HUES64 (cell line): ENCODE measurements at regions not wholly inside any gene's neighbourhood (a gene's known extent, or its start where the extent isn't known, plus 50 kb on each side); places are given as distances from the start of the nearest gene placed in this dataset.
"Not testable (repeated sequence)": the region's sequence is repeated elsewhere in the genome, so short reads cannot be mapped to it uniquely, and the experiment has no call there.

Source experiments
- H3K27ac ChIP-seq: 2 replicates; pipeline ENCODE4 v1.7.0; 2013; ENCODE audit warnings: low read depth, low read length, inconsistent platforms
- H3K27me3 ChIP-seq: 2 replicates; pipeline ENCODE4 v1.6.1; 2013; ENCODE audit warnings: mild to moderate bottlenecking, low read length; ENCODE audit not compliant: insufficient read depth
- H3K36me3 ChIP-seq: 2 replicates; pipeline ENCODE4 v1.6.1; 2013; ENCODE audit warnings: mild to moderate bottlenecking, low read length; ENCODE audit not compliant: insufficient read depth
- H3K4me1 ChIP-seq: 2 replicates; pipeline ENCODE4 v1.6.1; 2013; ENCODE audit warnings: mild to moderate bottlenecking, low read length, moderate library complexity; ENCODE audit not compliant: insufficient read depth
- H3K4me3 ChIP-seq: 2 replicates; pipeline ENCODE4 v1.5.1; 2013; ENCODE audit warnings: mild to moderate bottlenecking, low read length, moderate library complexity
- H3K9ac ChIP-seq: 2 replicates; pipeline ENCODE4 v1.6.1; 2013; ENCODE audit warnings: mild to moderate bottlenecking, low read depth, low read length
- H3K9me3 ChIP-seq: 2 replicates; pipeline ENCODE4 v1.6.1; 2013; ENCODE audit warnings: low read depth, low read length; ENCODE audit not compliant: insufficient read depth
- WGBS: fragments of 150-250, 120-280 bp; methylation state at CpG from one replicate; pipeline ENCODE4 v1.1.7; 2013; ENCODE audit warnings: missing lambda C conversion rate; 5-methylcytosine and 5-hydroxymethylcytosine counted together

DNA sequence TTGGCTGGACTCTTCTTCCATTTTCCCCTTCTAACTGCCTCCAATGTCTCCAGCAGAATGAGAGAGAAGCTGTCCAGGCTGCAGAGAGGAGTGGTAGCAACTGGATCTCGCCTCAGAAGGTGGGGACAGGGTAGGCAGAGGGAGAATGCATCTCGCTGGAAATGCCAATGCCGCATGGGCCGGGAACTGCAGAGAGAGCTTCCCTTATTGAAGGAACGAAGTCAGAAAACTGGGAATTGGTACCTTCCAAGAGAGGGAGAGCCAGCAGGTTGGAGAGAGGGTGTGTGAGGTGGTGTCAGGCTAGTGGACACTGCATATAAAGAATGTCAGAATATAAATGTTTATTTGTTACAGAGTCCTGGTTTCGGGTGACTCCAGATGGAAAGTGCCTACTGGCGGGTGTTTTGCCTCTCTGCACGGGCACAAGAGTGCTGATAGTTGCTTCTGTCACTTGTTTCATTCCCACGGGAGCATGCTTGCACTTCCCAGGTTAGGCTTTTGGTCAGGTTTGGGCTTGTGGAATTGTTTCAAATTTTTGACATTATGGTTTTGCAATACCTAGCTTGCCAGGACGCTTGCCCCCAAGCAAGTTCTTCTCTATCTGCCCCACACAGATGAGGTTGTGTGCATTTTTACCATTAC is 156.8 kb upstream of the STS start:
- WGBS = 86% methylated on average over 10 of the region's 10 CpGs
- H3K9ac ChIP-seq = no peak overlapping the region
- 0 out of 2 replicates have a peak, but pooled peaks cover 5% of the 10 kb centered on the region for H3K4me1 ChIP-seq
- H3K4me3 ChIP-seq = no peak overlapping the region
- H3K27me3 ChIP-seq = no peaks in the 10 kb centered on the region
- 0 out of 2 replicates have a peak, but pooled peaks cover 4% of the 10 kb centered on the region for H3K9me3 ChIP-seq
- H3K27ac ChIP-seq = no peak overlapping the region
- H3K36me3 ChIP-seq = no peaks in the 10 kb centered on the region

DNA sequence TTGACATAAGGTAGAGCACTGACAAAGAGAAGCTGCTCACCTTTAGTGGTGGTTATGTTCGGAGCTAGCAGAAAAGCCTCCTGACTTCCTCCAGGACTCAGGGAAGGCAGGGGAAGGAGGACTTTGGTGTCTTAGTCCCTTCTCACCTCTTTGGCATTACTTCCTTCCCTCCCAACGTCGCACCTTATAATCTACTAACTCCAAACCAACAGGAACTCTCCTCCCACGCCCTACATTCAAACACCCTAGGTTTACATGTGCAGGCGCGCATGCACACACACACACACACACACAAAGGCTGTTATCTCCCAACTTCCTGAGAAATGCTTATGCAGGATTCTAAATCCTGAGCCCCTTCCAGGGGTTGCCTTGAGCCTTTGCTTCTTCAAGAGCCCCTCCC is 157.7 kb upstream of the STS start:
- H3K4me3 ChIP-seq = no peak overlapping the region
- 0 out of 2 replicates have a peak, but pooled peaks cover 5% of the 10 kb centered on the region for H3K4me1 ChIP-seq
- no peaks in the 10 kb centered on the region for H3K36me3 ChIP-seq
- no peak overlapping the region for H3K27ac ChIP-seq
- H3K9ac ChIP-seq = no peak overlapping the region
- H3K27me3 ChIP-seq = no peaks in the 10 kb centered on the region
- WGBS = 91% methylated on average over 6 of the region's 6 CpGs
- H3K9me3 ChIP-seq = 0 out of 2 replicates have a peak, but pooled peaks cover 4% of the 10 kb centered on the region

DNA sequence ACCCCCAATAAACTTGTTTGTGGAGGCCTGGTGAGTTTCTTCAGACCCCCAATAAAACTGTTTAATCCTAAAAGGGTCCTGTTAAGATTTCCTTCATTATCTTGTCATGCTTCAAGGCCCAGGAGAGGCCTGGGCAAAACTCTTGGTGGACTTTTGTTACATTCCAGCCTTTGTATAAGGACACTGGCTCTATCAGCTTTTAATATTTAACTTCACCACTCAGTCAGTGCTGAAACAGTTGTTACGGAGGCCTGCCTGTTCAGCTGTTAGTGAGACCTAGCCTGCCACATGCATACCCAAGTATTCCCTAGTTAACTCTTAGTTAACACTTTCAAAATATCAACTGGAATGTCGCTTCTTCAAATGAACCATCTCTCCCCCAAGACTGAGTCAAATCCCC is 158.8 kb upstream of the STS start:
- not testable (repeated sequence) for H3K4me1 ChIP-seq, H3K9me3 ChIP-seq, H3K27me3 ChIP-seq, H3K9ac ChIP-seq, H3K4me3 ChIP-seq, H3K36me3 ChIP-seq, H3K27ac ChIP-seq
- WGBS = 91% methylated on average over 2 of the region's 2 CpGs

DNA sequence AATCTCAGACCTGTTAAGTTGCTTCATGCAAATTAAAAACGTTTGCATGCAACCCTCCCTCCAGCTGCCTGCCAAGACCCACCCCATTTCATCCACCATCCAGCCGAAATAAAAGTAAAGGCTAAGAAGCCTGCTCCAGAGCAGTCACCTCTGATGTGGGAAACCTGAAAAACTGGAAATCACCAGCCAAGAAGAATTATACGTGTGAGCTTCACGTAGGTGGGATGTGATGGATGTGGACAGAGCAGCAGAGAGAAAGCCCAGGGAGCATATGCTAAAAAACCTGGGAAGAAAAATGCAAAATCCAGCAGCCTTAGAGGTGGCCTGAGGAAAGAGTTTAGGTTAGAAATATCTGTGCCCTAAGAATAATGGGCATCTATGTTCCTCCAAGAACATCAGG is 160.6 kb upstream of the STS start:
- no peaks in the 10 kb centered on the region for H3K27me3 ChIP-seq
- H3K4me3 ChIP-seq = no peak overlapping the region
- H3K9ac ChIP-seq = no peak overlapping the region
- H3K4me1 ChIP-seq = 0 out of 2 replicates have a peak, but pooled peaks cover 5% of the 10 kb centered on the region
- H3K27ac ChIP-seq = no peak overlapping the region
- WGBS = 61% methylated on average over 4 of the region's 4 CpGs
- H3K36me3 ChIP-seq = no peaks in the 10 kb centered on the region
- no peaks in the 10 kb centered on the region for H3K9me3 ChIP-seq

DNA sequence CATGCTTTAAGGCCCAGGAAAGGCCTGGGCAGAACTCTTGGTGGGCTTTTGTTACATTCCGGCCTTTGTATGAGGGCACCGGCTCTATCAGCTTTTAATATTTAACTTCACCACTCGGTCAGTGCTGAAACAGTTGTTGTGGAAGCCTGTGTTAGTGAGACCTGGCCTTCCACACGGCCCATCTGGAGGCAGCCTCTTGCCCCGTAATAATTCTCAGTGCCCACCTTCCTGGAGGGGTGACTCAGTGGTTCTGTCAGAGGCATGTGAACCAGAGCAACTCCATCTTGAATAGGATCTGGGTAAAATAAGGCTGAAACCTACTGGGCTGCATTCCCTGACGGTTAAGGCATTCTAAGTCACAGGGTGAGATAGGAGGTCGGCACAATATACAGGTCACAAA is 162.0 kb upstream of the STS start:
- 0 out of 2 replicates have a peak, but pooled peaks cover 5% of the 10 kb centered on the region for H3K4me1 ChIP-seq
- H3K4me3 ChIP-seq = no peak overlapping the region
- no peaks in the 10 kb centered on the region for H3K36me3 ChIP-seq
- no peaks in the 10 kb centered on the region for H3K9me3 ChIP-seq
- WGBS = 96% methylated on average over 7 of the region's 7 CpGs
- no peaks in the 10 kb centered on the region for H3K27me3 ChIP-seq
- H3K9ac ChIP-seq = no peak overlapping the region
- no peak overlapping the region for H3K27ac ChIP-seq

DNA sequence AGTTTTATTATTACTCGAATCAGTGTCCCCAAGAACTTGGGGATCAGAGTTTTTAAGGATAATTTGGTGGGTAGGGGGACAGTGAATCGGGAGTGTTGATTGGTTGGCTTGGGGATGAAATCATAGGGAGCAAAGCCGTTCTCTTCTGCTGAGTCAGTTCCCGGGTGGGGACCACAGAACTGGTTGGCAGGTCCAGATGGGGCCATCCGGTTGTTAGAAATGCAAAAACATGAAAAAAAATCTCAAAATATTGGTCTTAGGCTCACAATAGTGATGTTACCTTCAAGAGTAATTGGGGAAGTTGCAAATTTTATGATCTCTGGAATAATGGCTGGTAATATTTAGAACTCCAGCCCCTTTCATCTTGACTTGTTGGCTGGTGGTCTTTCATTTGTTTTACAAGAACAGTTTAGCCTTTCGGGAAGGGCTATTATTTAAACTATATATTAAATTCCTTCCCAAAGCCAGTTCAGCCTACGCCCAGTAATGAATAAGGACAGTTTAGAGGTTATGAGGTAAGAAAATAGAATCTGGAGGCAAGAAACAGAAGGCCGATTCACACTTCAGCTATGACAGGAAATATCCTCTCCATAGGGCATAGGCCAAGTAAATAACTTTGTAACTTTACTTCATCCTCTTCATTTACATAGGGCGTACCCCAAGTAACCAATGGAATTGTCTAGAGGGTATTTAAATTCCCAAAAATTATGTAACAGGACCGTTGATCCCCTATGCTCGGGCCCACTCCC is 164.1 kb upstream of the STS start:
- Histone ChIP-seq H3K9me3 (no peaks in the 10 kb centered on the region), H3K27ac (no peak overlapping the region), H3K36me3 (no peaks in the 10 kb centered on the region), H3K4me1 (0 out of 2 replicates have a peak, but pooled peaks cover 5% of the 10 kb centered on the region), H3K9ac (no peak overlapping the region), H3K4me3 (no peak overlapping the region), H3K27me3 (no peaks in the 10 kb centered on the region)
- 81% methylated on average over 7 of the region's 11 CpGs for WGBS

DNA sequence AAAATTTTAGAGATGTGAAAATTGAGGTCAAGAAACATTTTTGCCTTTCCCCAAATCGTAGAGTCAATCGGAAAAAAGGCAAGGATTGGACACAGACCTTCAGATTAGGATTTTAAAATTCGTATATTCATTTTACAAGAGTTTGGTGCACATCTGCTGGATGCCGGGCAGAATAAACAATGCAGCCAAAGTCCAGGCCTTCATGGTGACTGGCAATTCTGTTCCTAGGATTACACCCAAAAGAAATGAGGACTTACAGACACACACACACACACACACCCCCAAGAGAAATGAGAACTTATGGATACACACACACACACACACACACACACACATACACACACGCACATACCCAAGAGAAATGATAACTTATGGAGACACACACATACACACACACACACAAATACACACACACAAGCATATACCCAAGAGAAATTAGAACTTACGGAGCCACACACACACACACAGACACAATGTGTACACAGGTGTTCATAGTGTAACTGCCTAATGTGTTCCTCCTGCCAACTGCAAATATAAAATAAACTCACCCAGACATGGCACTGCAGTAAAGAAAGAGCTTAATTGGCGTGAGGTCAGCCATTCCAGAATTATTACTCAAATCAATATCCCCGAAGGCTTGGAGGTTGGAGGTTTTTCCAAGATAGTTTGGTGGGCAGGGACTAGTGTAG is 165.7 kb upstream of the STS start:
- Histone ChIP-seq H3K27ac (no peak overlapping the region), H3K9me3 (no peaks in the 10 kb centered on the region), H3K4me1 (0 out of 2 replicates have a peak, but pooled peaks cover under 1% of the 10 kb centered on the region), H3K9ac (no peak overlapping the region), H3K4me3 (no peak overlapping the region), H3K27me3 (no peaks in the 10 kb centered on the region), H3K36me3 (no peaks in the 10 kb centered on the region)
- WGBS = 95% methylated on average over 7 of the region's 8 CpGs

DNA sequence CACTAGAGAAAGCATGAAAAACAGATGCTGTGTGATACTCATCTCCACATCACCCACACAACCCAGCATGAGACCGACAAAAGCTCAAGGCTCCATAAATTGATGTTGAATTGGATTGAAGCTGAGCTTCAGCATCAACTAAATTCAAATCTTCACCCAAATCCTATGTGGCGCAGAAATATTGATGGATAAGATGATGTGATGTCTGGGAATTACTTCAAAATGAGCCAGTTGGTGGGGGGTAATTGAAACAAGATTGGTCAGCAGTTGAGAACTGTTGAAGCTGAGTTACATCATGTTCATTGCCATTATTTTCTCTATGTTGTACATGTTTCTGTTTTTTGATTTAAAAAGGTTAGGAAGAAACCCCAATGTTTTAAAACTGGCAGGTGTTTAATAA is 166.5 kb upstream of the STS start:
- Histone ChIP-seq H3K27me3 (no peaks in the 10 kb centered on the region), H3K4me1 (no peaks in the 10 kb centered on the region), H3K4me3 (no peak overlapping the region), H3K9ac (no peak overlapping the region), H3K36me3 (no peaks in the 10 kb centered on the region), H3K27ac (no peak overlapping the region), H3K9me3 (no peaks in the 10 kb centered on the region)
- WGBS = no CpG with 5 or more reads among the region's 2 CpGs

DNA sequence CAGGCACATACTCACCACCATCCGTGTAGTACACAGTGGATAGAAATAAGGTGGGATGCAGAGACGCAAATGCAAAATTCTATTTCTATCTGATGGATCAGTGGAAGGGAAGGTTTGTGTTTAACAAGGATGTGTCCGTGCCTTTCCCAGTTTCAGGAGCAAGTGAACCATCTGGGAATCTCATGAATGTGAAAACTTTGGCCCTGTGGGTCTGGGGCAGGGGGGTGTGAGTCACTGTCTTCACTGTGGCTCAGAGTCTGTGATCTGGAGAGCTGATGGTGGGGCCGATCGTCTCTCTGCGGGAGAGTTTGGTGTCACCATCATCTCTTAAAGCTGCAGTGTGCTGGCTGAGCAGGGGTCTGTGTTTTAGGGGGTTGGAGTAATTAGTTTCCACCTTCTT is 179.3 kb upstream of the STS start:
- no peak overlapping the region for H3K4me3 ChIP-seq
- H3K27ac ChIP-seq = no peak overlapping the region
- no peak overlapping the region for H3K9ac ChIP-seq
- no peaks in the 10 kb centered on the region for H3K36me3 ChIP-seq
- no peaks in the 10 kb centered on the region for H3K27me3 ChIP-seq
- no peaks in the 10 kb centered on the region for H3K4me1 ChIP-seq
- 84% methylated on average over 3 of the region's 6 CpGs for WGBS
- H3K9me3 ChIP-seq = no peaks in the 10 kb centered on the region

DNA sequence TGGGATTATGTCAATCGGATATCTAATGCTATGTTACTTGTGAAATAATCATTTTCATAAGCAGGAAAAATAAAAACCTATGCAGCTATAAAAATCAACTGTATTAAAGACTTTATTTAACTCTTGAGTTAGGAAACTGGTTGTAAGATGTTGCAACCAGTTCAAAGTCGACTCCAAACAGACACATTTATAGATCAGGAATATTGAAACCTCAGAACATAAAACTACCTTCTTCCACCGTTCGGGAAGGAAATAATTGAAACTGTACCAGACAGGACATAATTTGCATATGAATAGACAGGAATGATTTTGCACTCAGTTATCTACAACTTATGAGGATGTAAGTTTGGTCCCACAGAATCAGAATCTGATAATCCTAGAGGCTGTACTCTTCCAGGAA is 181.8 kb upstream of the STS start:
- 95% methylated on average over 3 of the region's 4 CpGs for WGBS
- Histone ChIP-seq H3K9me3 (no peaks in the 10 kb centered on the region), H3K9ac (no peak overlapping the region), H3K4me3 (no peak overlapping the region), H3K4me1 (no peaks in the 10 kb centered on the region), H3K27me3 (no peaks in the 10 kb centered on the region), H3K27ac (no peak overlapping the region), H3K36me3 (no peaks in the 10 kb centered on the region)

DNA sequence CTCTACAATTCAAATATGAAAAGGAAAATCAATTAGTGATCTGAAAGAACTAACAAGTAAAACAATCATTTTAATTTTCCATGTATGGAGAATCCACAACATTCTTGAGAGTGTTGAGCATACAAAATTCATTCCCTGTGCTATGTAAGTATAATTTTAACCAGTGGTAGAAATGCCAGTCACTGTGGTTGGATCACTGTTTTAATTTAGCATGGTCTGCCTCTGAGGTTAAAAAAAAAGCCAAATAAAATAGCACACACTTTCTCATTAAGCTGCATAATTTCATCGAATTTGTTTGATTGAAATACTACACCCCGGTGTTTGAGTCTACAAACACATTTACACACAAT is 185.5 kb upstream of the STS start:
- no peaks in the 10 kb centered on the region for H3K4me1 ChIP-seq
- H3K9ac ChIP-seq = no peak overlapping the region
- no peak overlapping the region for H3K4me3 ChIP-seq
- no peak overlapping the region for H3K27ac ChIP-seq
- no peaks in the 10 kb centered on the region for H3K9me3 ChIP-seq
- WGBS = 94% methylated on average over 2 of the region's 2 CpGs
- no peaks in the 10 kb centered on the region for H3K27me3 ChIP-seq
- H3K36me3 ChIP-seq = no peaks in the 10 kb centered on the region
